Uterus (tissue), 3 donors: ENCODE measurements at regions not wholly inside any gene's neighbourhood (a gene's known extent, or its start where the extent isn't known, plus 50 kb on each side); places are given as distances from the start of the nearest gene placed in this dataset.

Source experiments
- DNase-seq, 2 donors: peaks; one replicate each; pipeline ENCODE4 v3.0.0-alpha.2; 2019 to 2020
- H3K27ac ChIP-seq, 2 donors: fragments of 200-600 bp; sonication (generic); 1 replicate in 1 of 2; 2 replicates in 1 of 2; pipeline ENCODE4 v1.5.1; 2016 to 2018
- H3K27me3 ChIP-seq, 2 donors: fragments of 200-600 bp; sonication (generic); one replicate each; pipeline ENCODE4 v1.5.1; 2018 to 2019; ENCODE audit warnings: control low read depth in 1 of 2
- H3K36me3 ChIP-seq, 2 donors: fragments of 200-600 bp; sonication (generic); one replicate each; pipeline ENCODE4 v1.5.1; 2019; ENCODE audit warnings: control low read depth in 1 of 2
- H3K4me1 ChIP-seq, 2 donors: fragments of 200-600 bp; sonication (generic); one replicate each; pipeline ENCODE4 v1.5.1; 2018 to 2019; ENCODE audit warnings: control low read depth in 1 of 2
- H3K4me3 ChIP-seq, 2 donors: fragments of 200-600 bp; sonication (generic); 1 replicate in 1 of 2; 2 replicates in 1 of 2; pipeline ENCODE4 v1.5.1; 2018 to 2019; ENCODE audit warnings: mild to moderate bottlenecking in 1 of 2
- H3K9me3 ChIP-seq, 2 donors: fragments of 200-600 bp; sonication (generic); one replicate each; pipeline ENCODE4 v1.5.1; 2019; ENCODE audit warnings: control low read depth in 1 of 2
- CTCF ChIP-seq, 4 experiments: fragments of 200-600 bp in 2 of 4; fragments of 450-650 bp in 2 of 4; sonication (generic) in 2 of 4; IDR thresholded peaks; one replicate each; pipeline ENCODE4 v1.5.1; 2016 to 2019; ENCODE audit warnings: antibody characterized with exemption in 4 of 4, mild to moderate bottlenecking in 2 of 4, moderate library complexity in 1 of 4
- POLR2A ChIP-seq, 2 donors: fragments of 450-650 bp; IDR thresholded peaks; one replicate each; pipeline ENCODE4 v1.6.1; 2016; ENCODE audit warnings: antibody characterized with exemption in 2 of 2, mild to moderate bottlenecking in 1 of 2, moderate library complexity in 1 of 2
- intact Hi-C: fragments of 100-400 bp; cut with DNase I; formaldehyde crosslinking; loops from one replicate; pipeline ENCODE4 v1.15.1; 2023; ENCODE audit warnings: low total_unique reads
- donor health status: DM: yes; HTN: yes; CAD: no.

GRCh38 chr7:3201937-3202710 is 98.9 kb upstream of the SDK1 start:
- no peak overlapping the region for H3K27ac ChIP-seq
- no peaks in the 10 kb centered on the region for H3K4me1 ChIP-seq
- H3K4me3 ChIP-seq = no peak overlapping the region
- H3K36me3 ChIP-seq = no peaks in the 10 kb centered on the region
- intact Hi-C loops = no loop called here
- H3K27me3 ChIP-seq = no peaks in the 10 kb centered on the region
- no peak for DNase-seq
- no peaks in the 10 kb centered on the region for H3K9me3 ChIP-seq
- TF ChIP-seq POLR2A (IDR thresholded peaks at IDR 0.05) = no peak
- TF ChIP-seq CTCF (IDR thresholded peaks at IDR 0.05) = no peak

- H3K4me3 ChIP-seq = no peak overlapping the region
- no peaks in the 10 kb centered on the region for H3K9me3 ChIP-seq
- TF ChIP-seq CTCF (IDR thresholded peaks at IDR 0.05) (no peak), POLR2A (IDR thresholded peaks at IDR 0.05) (no peak)
- DNase-seq = no peak
- H3K4me1 ChIP-seq = no peaks in the 10 kb centered on the region
- intact Hi-C loops = no loop called here
- H3K27me3 ChIP-seq = no peaks in the 10 kb centered on the region
- H3K27ac ChIP-seq = no peak overlapping the region
- no peaks in the 10 kb centered on the region for H3K36me3 ChIP-seq
These were observed 96.5 kb upstream of the SDK1 start for GRCh38 chr7:3204526-3204925.

GRCh38 chr7:3206101-3206500 is 95.0 kb upstream of the SDK1 start:
- no peak for DNase-seq
- no peaks in the 10 kb centered on the region for H3K36me3 ChIP-seq
- H3K9me3 ChIP-seq = no peaks in the 10 kb centered on the region
- no peaks in the 10 kb centered on the region for H3K4me1 ChIP-seq
- intact Hi-C loops = no loop called here
- no peaks in the 10 kb centered on the region for H3K27me3 ChIP-seq
- no peak for TF ChIP-seq POLR2A (IDR thresholded peaks at IDR 0.05)
- TF ChIP-seq CTCF (IDR thresholded peaks at IDR 0.05) = no peak
- H3K4me3 ChIP-seq = no peak overlapping the region
- no peak overlapping the region for H3K27ac ChIP-seq

GRCh38 chr7:3206771-3207191 is 94.3 kb upstream of the SDK1 start:
- Histone ChIP-seq H3K4me1 (no peaks in the 10 kb centered on the region), H3K27ac (no peak overlapping the region), H3K27me3 (no peaks in the 10 kb centered on the region), H3K4me3 (no peak overlapping the region), H3K36me3 (no peaks in the 10 kb centered on the region), H3K9me3 (no peaks in the 10 kb centered on the region)
- DNase-seq = no peak
- TF ChIP-seq CTCF (IDR thresholded peaks at IDR 0.05) (no peak), POLR2A (IDR thresholded peaks at IDR 0.05) (no peak)
- intact Hi-C loops = no loop called here

- intact Hi-C loops = no loop called here
- TF ChIP-seq POLR2A (IDR thresholded peaks at IDR 0.05) (no peak), CTCF (IDR thresholded peaks at IDR 0.05) (no peak)
These were observed 93.6 kb upstream of the SDK1 start for GRCh38 chr7:3207387-3207902.

More at GRCh38 chr7:3207387-3207902, 93.6 kb upstream of the SDK1 start:
- Histone ChIP-seq H3K27ac (no peak overlapping the region), H3K4me3 (no peak overlapping the region), H3K9me3 (no peaks in the 10 kb centered on the region), H3K4me1 (no peaks in the 10 kb centered on the region), H3K27me3 (no peaks in the 10 kb centered on the region), H3K36me3 (no peaks in the 10 kb centered on the region)
- DNase-seq = no peak
